Stimulated activated CD8-positive, alpha-beta memory T cell treated with anti-CD3 and anti-CD28 coated beads, Interleukin-15, amount 100 ng/mL, for 1 hour (primary cell): ENCODE measurements at regions not wholly inside any gene's neighbourhood (a gene's known extent, or its start where the extent isn't known, plus 50 kb on each side); places are given as distances from the start of the nearest gene placed in this dataset.

ENCODE experiments used
- DNase-seq: peaks from one replicate; pipeline ENCODE4 v3.0.0-alpha.2; 2020; ENCODE audit warnings: low read depth

- no peak for DNase-seq
These were observed 242.9 kb downstream of the NSG2 start for GRCh38 chr5:174288439-174288838.

- DNase-seq: no peak
These were observed 245.7 kb downstream of the NSG2 start for GRCh38 chr5:174291162-174291561.

DNA sequence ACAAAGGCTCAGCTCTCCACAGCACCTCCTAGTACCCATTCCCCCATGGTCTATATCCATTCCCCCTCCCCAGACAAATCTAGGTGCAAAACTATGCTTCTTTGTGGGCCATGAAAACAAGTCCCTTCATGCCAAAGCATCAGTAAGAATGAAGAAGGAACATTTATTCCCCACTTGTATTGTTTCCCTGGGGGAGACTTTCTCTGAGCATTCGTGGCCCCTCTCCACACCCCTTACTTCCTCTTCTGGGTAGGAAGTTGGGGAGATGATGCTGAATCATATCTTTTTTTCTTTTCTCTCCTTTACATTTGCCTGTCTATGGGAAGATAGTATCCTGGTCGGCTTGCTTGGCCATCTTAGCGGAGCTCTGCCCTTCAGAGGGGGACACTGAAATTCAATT, 246.8 kb downstream of the NSG2 start:
- DNase-seq: no peak

- DNase-seq: no peak
These were observed 247.5 kb downstream of the NSG2 start for GRCh38 chr5:174293006-174293405.

DNA sequence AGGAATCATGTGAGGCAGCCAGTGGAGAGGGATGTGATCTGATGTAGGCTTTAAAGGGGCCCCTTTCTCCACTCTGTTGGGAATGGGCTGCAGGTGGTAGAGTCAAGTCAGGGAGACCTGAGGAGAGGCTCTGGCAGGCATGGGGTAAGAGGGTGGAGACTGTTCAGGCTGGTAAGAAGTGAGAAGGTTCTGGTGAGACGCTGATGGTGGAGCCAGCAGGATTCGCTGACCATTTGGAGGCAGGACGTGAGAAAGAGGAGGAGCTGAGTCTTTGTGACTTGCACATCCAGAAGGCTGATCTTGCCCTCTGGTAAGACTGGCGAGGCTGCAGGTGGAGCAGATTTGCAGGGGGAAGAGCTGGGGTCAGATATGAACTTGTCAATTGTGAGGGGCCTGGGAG, 248.0 kb downstream of the NSG2 start:
- no peak for DNase-seq

- DNase-seq: no peak
These were observed 249.6 kb downstream of the NSG2 start for GRCh38 chr5:174294891-174295620.

GRCh38 chr5:174295702-174296436, 250.4 kb downstream of the NSG2 start:
- DNase-seq: no peak

DNA sequence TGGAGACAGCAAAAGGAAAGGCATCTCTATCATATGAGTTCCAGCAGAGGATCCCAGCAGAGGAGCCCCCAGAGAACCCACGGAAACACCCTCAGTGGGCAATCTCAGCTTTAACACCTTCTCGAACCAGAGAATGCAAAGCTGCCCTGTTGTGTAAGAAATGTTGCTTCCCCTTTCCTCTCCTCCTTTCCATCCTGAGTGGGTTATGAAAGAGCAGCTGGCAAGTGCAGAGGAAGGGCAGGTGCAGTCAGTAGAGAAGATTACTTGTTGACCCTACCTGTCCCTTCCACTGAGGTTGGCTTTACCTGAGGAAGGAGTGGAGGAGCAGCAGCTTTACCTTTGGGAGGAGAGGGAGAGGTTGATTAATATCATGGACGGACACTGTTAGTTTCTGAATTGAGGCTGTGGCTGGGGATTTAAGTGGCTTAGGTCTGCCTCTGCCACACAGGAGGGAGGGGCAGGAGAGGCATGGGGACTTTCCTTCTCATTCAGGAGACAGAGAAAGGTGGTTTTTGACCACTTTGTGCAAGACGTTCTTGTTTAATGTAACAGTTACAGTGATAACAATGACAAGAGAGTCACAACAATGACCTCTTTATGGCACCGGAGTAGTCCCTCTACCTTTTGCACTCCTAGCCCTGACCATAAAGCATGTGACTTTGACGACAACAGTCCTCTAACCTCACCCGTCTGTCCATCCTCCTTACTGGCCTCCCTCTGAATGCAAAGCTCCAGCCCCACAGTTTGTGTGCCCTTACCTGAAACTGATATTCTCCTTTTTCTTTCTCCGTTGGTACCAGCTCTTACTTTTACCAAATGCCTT, 254.8 kb downstream of the NSG2 start:
- DNase-seq: no peak

- DNase-seq: no peak
These were observed 255.6 kb downstream of the NSG2 start for GRCh38 chr5:174300941-174301761.

GRCh38 chr5:174301848-174302625, 256.5 kb downstream of the NSG2 start:
- DNase-seq: no peak

- DNase-seq: no peak
These were observed 257.5 kb downstream of the NSG2 start for GRCh38 chr5:174303035-174303434.

- DNase-seq: no peak
These were observed 258.0 kb downstream of the NSG2 start for GRCh38 chr5:174303437-174304045.

GRCh38 chr5:174305241-174305681, 259.8 kb downstream of the NSG2 start:
- DNase-seq: no peak

GRCh38 chr5:174306345-174307030, 261.0 kb downstream of the NSG2 start:
- DNase-seq: no peak

DNA sequence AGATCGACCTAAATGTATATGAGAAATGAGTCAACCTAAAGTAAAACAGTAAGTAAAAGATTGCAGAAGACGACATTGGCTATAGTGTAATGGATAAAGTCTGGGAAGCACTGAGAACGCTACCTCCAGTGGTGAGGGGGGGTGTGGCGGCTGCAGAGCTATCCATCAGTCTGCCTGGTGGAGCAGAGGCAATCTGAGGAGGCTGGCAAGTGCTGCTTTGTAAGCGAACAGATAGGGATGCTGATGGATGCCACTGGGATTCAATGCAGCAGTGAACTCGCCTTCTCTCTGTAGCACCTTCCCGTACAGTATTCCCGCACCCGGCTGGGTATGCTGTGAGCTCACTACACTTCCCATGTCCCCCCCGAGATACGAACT, 261.5 kb downstream of the NSG2 start:
- no peak for DNase-seq

- DNase-seq: no peak
These were observed 262.3 kb downstream of the NSG2 start for GRCh38 chr5:174307656-174308271.

GRCh38 chr5:174309131-174309795, 263.8 kb downstream of the NSG2 start:
- DNase-seq: no peak

- DNase-seq: no peak
These were observed 264.7 kb downstream of the NSG2 start for GRCh38 chr5:174310243-174310642.

- no peak for DNase-seq
These were observed 265.2 kb downstream of the NSG2 start for GRCh38 chr5:174310706-174311105.
